H1 (cell line): ENCODE measurements at regions not wholly inside any gene's neighbourhood (a gene's known extent, or its start where the extent isn't known, plus 50 kb on each side); places are given as distances from the start of the nearest gene placed in this dataset.

Experiments used
- CTCF ChIA-PET: fragments of 300-600 bp; sonication (Branson Sonifier 250); formaldehyde crosslinking; loops from one replicate; lab custom pipeline; 2021; ENCODE audit not compliant: partially characterized antibody; lab: Charles Lee
- POLR2A ChIA-PET: fragments of 300-600 bp; sonication (Branson Sonifier 250); formaldehyde crosslinking; loops from one replicate; lab custom pipeline; 2021; ENCODE audit warnings: inconsistent platforms; ENCODE audit not compliant: partially characterized antibody; lab: Charles Lee
- DNase-seq, 2 experiments: peaks; one replicate each; pipeline versions ENCODE4 v3.0.0 to v3.0.0-alpha.2; 2010 to 2022; ENCODE audit warnings: low spot score in 2 of 2, low read depth in 1 of 2, mixed read lengths in 1 of 2
- FAIRE-seq: peaks from 2 replicates; lab custom pipeline; 2011; peaks lifted over from hg19 to GRCh38; lab: Jason Lieb, UNC
- H2AFZ ChIP-seq: 2 replicates; pipeline ENCODE4 v1.8.1; 2012; ENCODE audit warnings: low read length, inconsistent platforms
- H2AK5ac ChIP-seq: 2 replicates; pipeline ENCODE4 v1.6.1; 2013; ENCODE audit warnings: low read depth, low read length
- H2BK120ac ChIP-seq: replicated peaks from 2 replicates; pipeline ENCODE3; 2013; ENCODE audit warnings: low read depth, low read length, inconsistent platforms
- H2BK12ac ChIP-seq: 2 replicates; pipeline ENCODE4 v1.6.1; 2013; ENCODE audit warnings: low read depth, low read length
- H2BK15ac ChIP-seq: 2 replicates; pipeline ENCODE4 v1.6.1; 2013; ENCODE audit warnings: low read length
- H2BK20ac ChIP-seq: 2 replicates; pipeline ENCODE4 v1.6.1; 2013; ENCODE audit warnings: low read length
- H2BK5ac ChIP-seq: 2 replicates; pipeline ENCODE4 v1.6.1; 2013; ENCODE audit warnings: low read depth, low read length
- H3K14ac ChIP-seq: 2 replicates; pipeline ENCODE4 v1.6.1; 2013; ENCODE audit warnings: inconsistent platforms; ENCODE audit not compliant: insufficient read length
- H3K18ac ChIP-seq: 2 replicates; pipeline ENCODE4 v1.6.1; 2013; ENCODE audit warnings: low read length; ENCODE audit errors: extremely low read depth
- H3K23ac ChIP-seq: 2 replicates; pipeline ENCODE4 v1.6.1; 2013; ENCODE audit warnings: inconsistent platforms; ENCODE audit not compliant: insufficient read length
- H3K23me2 ChIP-seq: 2 replicates; pipeline ENCODE4 v1.6.1; 2013; ENCODE audit warnings: low read depth, low read length
- H3K27ac ChIP-seq: 2 replicates; pipeline ENCODE4 v1.6.1; 2011; ENCODE audit warnings: low read depth, low read length, inconsistent platforms
- H3K27me3 ChIP-seq, 4 experiments: replicated peaks in 1 of 4; 1 replicate in 1 of 4; 2 replicates in 3 of 4; pipeline versions ENCODE4 v1.6.1 to v1.8.1; 2011 to 2013; ENCODE audit warnings: low read length in 3 of 4, mild to moderate bottlenecking in 3 of 4, inconsistent platforms in 2 of 4, mixed read lengths in 2 of 4, moderate library complexity in 1 of 4; ENCODE audit not compliant: control insufficient read depth in 3 of 4, insufficient read depth in 3 of 4; ENCODE audit errors: extremely low read depth in 1 of 4
- H3K36me3 ChIP-seq, 4 experiments: 2 replicates each; pipeline versions ENCODE4 v1.6.1 to v1.8.1; 2011 to 2013; ENCODE audit warnings: mild to moderate bottlenecking in 4 of 4, low read length in 3 of 4, moderate library complexity in 2 of 4, control low read depth in 1 of 4, inconsistent platforms in 1 of 4; ENCODE audit not compliant: insufficient read depth in 4 of 4, control insufficient read depth in 2 of 4
- H3K4ac ChIP-seq: replicated peaks from 2 replicates; pipeline ENCODE3; 2013; ENCODE audit warnings: low read length, low read depth, mixed read lengths, inconsistent platforms; ENCODE audit not compliant: insufficient read length
- H3K4me1 ChIP-seq, 4 experiments: replicated peaks in 1 of 4; 1 replicate in 1 of 4; 2 replicates in 3 of 4; pipeline versions ENCODE4 v1.6.1 to v1.8.1; 2011 to 2013; ENCODE audit warnings: low read length in 3 of 4, inconsistent platforms in 2 of 4, mixed read lengths in 1 of 4; ENCODE audit not compliant: insufficient read depth in 4 of 4, control insufficient read depth in 3 of 4
- H3K4me2 ChIP-seq, 2 experiments: 2 replicates each; pipeline versions ENCODE4 v1.6.1 to v1.8.1; 2011 to 2013; ENCODE audit warnings: low read depth in 2 of 2, low read length in 2 of 2, control low read depth in 1 of 2, inconsistent platforms in 1 of 2, mild to moderate bottlenecking in 1 of 2; ENCODE audit not compliant: insufficient read depth in 1 of 2
- H3K4me3 ChIP-seq, 4 experiments: fragments of 200-600, 300-600 bp in 1 of 4; sonication (generic), shearing (Covaris generic), sonication (Bioruptor Twin) in 1 of 4; 2 replicates each; pipeline versions ENCODE4 v1.5.1 to v1.8.1; 2011 to 2016; ENCODE audit warnings: low read length in 4 of 4, low read depth in 3 of 4, control low read depth in 2 of 4, inconsistent platforms in 2 of 4, mild to moderate bottlenecking in 2 of 4, mixed read lengths in 1 of 4, moderate library complexity in 1 of 4; ENCODE audit not compliant: insufficient read depth in 2 of 4; ENCODE audit errors: extremely low read depth in 1 of 4
- H3K56ac ChIP-seq: replicated peaks from 2 replicates; pipeline ENCODE3; 2013; ENCODE audit warnings: low read depth, mild to moderate bottlenecking, mixed read lengths, low read length, inconsistent platforms; ENCODE audit not compliant: insufficient read length
- H3K79me1 ChIP-seq: 2 replicates; pipeline ENCODE4 v1.6.1; 2013; ENCODE audit warnings: low read depth, low read length, control low read depth
- H3K79me2 ChIP-seq, 2 experiments: 2 replicates each; pipeline versions ENCODE4 v1.6.1 to v1.8.1; 2012 to 2013; ENCODE audit warnings: low read length in 2 of 2, mild to moderate bottlenecking in 2 of 2, inconsistent platforms in 1 of 2; ENCODE audit not compliant: insufficient read depth in 2 of 2, control insufficient read depth in 1 of 2
- H3K9ac ChIP-seq, 4 experiments: replicated peaks in 1 of 4; 1 replicate in 1 of 4; 2 replicates in 3 of 4; pipeline versions ENCODE4 v1.6.1 to v1.8.1; 2011 to 2013; ENCODE audit warnings: low read depth in 3 of 4, low read length in 3 of 4, control low read depth in 2 of 4, mild to moderate bottlenecking in 2 of 4, moderate library complexity in 2 of 4, inconsistent platforms in 1 of 4; ENCODE audit errors: extremely low read depth in 1 of 4
- H3K9me3 ChIP-seq, 2 experiments: 2 replicates each; pipeline versions ENCODE4 v1.6.1 to v1.8.1; 2012 to 2013; ENCODE audit warnings: mild to moderate bottlenecking in 2 of 2, moderate library complexity in 2 of 2, control low read depth in 1 of 2, inconsistent platforms in 1 of 2, low read depth in 1 of 2, low read length in 1 of 2, mixed read lengths in 1 of 2; ENCODE audit not compliant: insufficient read depth in 2 of 2
- H4K20me1 ChIP-seq, 2 experiments: replicated peaks in 1 of 2; 2 replicates each; pipeline versions ENCODE3 to v1.8.1; 2011 to 2013; ENCODE audit warnings: inconsistent platforms in 2 of 2, low read length in 2 of 2, mild to moderate bottlenecking in 1 of 2; ENCODE audit not compliant: insufficient read depth in 2 of 2, control insufficient read depth in 1 of 2
- H4K5ac ChIP-seq: 2 replicates; pipeline ENCODE4 v1.6.1; 2013; ENCODE audit warnings: low read length, low read depth, mixed read lengths, inconsistent platforms; ENCODE audit not compliant: insufficient read length
- H4K8ac ChIP-seq: 2 replicates; pipeline ENCODE4 v1.8.0; 2013; ENCODE audit warnings: mild to moderate bottlenecking, moderate library complexity, low read length, inconsistent platforms; ENCODE audit not compliant: insufficient read depth; ENCODE audit errors: extremely low read depth
- H4K91ac ChIP-seq: replicated peaks from 2 replicates; pipeline ENCODE3; 2013; ENCODE audit warnings: low read length, mixed read lengths, inconsistent platforms; ENCODE audit not compliant: insufficient read length
- BRCA1 ChIP-seq: IDR thresholded peaks from 2 replicates; pipeline ENCODE4 v1.6.1; 2012; ENCODE audit warnings: low read depth, low read length, improper control_type of control experiment
- CBX8 ChIP-seq: fragments of 300-800, 300-1000 bp; sonication (generic); IDR thresholded peaks from 2 replicates; pipeline ENCODE4 v1.7.1; 2016; ENCODE audit warnings: low read depth, low read length, borderline replicate concordance
- GTF2F1 ChIP-seq: IDR thresholded peaks from 2 replicates; pipeline ENCODE4 v1.6.1; 2012; ENCODE audit warnings: low read depth, low read length, improper control_type of control experiment, borderline replicate concordance
- KDM5A ChIP-seq: fragments of 200-600 bp; IDR thresholded peaks from 2 replicates; pipeline ENCODE4 v1.7.1; 2012; ENCODE audit warnings: mild to moderate bottlenecking, low read length, inconsistent platforms, mixed read lengths
- RAD21 ChIP-seq, 2 experiments: IDR thresholded peaks in 1 of 2; conservative IDR thresholded peaks in 1 of 2; 2 replicates each; pipeline ENCODE4 v1.6.1; 2011; ENCODE audit warnings: low read depth in 2 of 2, low read length in 2 of 2, improper control_type of control experiment in 1 of 2, inconsistent platforms in 1 of 2, mild to moderate bottlenecking in 1 of 2, moderate library complexity in 1 of 2
- RBBP5 ChIP-seq: IDR thresholded peaks from 2 replicates; pipeline ENCODE4 v1.7.1; 2012; ENCODE audit warnings: low read depth, mild to moderate bottlenecking, inconsistent platforms, low read length, moderate library complexity, borderline replicate concordance
- RFX5 ChIP-seq: IDR thresholded peaks from 2 replicates; pipeline ENCODE4 v1.6.1; 2011; ENCODE audit warnings: low read depth, low read length, improper control_type of control experiment, borderline replicate concordance
- SIX5 ChIP-seq: IDR thresholded peaks from 2 replicates; pipeline ENCODE4 v1.6.1; 2011; ENCODE audit warnings: mild to moderate bottlenecking, low read depth, low read length
- WGBS, 2 experiments: shearing (Covaris generic) in 1 of 2; methylation state at CpG; one replicate each; pipeline versions ENCODE4 v1.1.6 to v1.1.7; 2013 to 2015; ENCODE audit warnings: low lambda C conversion rate in 2 of 2, mixed read lengths in 2 of 2, inconsistent platforms in 1 of 2, low coverage in 1 of 2, missing lambda C conversion rate in 1 of 2; ENCODE audit not compliant: insufficient replicate concordance in 2 of 2, insufficient coverage in 1 of 2, insufficient read length in 1 of 2; ENCODE audit errors: extremely low coverage in 1 of 2, missing lambda C conversion rate in 1 of 2; 5-methylcytosine and 5-hydroxymethylcytosine counted together
- TF ChIP-seq, protein P1 (sequence below): IDR thresholded peaks from 2 replicates; pipeline ENCODE4 v1.6.1; 2012; ENCODE audit warnings: inconsistent platforms

DNA sequence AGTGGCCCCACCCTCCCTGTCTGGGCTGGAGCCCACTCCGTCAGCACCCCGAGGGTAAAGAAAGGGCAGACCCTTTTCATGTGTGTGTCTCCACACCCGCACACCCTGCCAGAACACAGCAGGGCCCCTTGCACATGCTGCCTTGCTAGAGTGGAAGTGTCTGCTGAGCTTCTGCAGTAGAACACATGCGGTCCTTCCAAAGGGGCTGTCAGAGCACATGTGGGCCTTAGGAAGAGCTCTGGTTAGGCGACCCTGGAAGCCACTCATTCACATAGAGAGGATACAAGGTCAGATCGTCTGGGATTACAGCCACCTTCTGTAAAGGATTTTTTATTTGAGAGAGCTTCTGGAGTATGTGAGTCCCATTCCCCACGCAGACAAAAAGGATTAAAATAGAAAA, 613.2 kb upstream of the RAB6C start:
- H3K79me1 ChIP-seq, result no peaks in the 10 kb centered on the region
- no peak for DNase-seq
- H3K9ac ChIP-seq, result no peak overlapping the region
- no peak overlapping the region for H2BK12ac ChIP-seq
- no peaks in the 10 kb centered on the region for H4K20me1 ChIP-seq
- H3K14ac ChIP-seq, result no peak overlapping the region
- H2BK120ac ChIP-seq, result no peak overlapping the region
- H3K36me3 ChIP-seq, result no peaks in the 10 kb centered on the region
- no peak overlapping the region for H2AK5ac ChIP-seq
- H3K79me2 ChIP-seq, result no peaks in the 10 kb centered on the region
- no peak for FAIRE-seq
- H4K5ac ChIP-seq, result no peak overlapping the region
- no peaks in the 10 kb centered on the region for H3K23me2 ChIP-seq
- H4K8ac ChIP-seq, result no peak overlapping the region
- H3K4me3 ChIP-seq, result no peak overlapping the region
- POLR2A ChIA-PET, result no interaction called here
- H2BK5ac ChIP-seq, result no peak overlapping the region
- no peak overlapping the region for H3K18ac ChIP-seq
- no peak overlapping the region for H3K23ac ChIP-seq
- 94% methylated on average over 7 of the region's 7 CpGs; no CpG with 5 or more reads in 1 of the 2 experiments for WGBS, 2 experiments
- H3K4me1 ChIP-seq, result no peaks in the 10 kb centered on the region
- CTCF ChIA-PET, result interaction anchor here (1.0 to 1.6 kb wide), 3 partner anchors 10 to 403 kb away, joined by 3 to 6 read pairs (median 4); no protein-coding TSS in a partner anchor
- H3K9me3 ChIP-seq, result no peaks in the 10 kb centered on the region
- H3K27ac ChIP-seq, result no peak overlapping the region
- no peak overlapping the region for H4K91ac ChIP-seq
- no peak overlapping the region for H3K4me2 ChIP-seq
- H2BK15ac ChIP-seq, result no peak overlapping the region
- no peaks in the 10 kb centered on the region for H3K27me3 ChIP-seq
- H3K4ac ChIP-seq, result no peak overlapping the region
- no peak overlapping the region for H3K56ac ChIP-seq
- no peak overlapping the region for H2BK20ac ChIP-seq
- no peak overlapping the region for H2AFZ ChIP-seq
- TF ChIP-seq, protein P1, sequence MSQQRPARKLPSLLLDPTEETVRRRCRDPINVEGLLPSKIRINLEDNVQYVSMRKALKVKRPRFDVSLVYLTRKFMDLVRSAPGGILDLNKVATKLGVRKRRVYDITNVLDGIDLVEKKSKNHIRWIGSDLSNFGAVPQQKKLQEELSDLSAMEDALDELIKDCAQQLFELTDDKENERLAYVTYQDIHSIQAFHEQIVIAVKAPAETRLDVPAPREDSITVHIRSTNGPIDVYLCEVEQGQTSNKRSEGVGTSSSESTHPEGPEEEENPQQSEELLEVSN, result no peak
- TF ChIP-seq SIX5, result no peak
- no peak for TF ChIP-seq GTF2F1
- no peak for TF ChIP-seq CBX8
- TF ChIP-seq BRCA1, result no peak
- TF ChIP-seq RFX5, result no peak
- no peak for TF ChIP-seq KDM5A
- no peak for TF ChIP-seq RBBP5
- TF ChIP-seq RAD21 (IDR thresholded peaks at IDR 0.05 in 1 of 2, conservative IDR thresholded peaks at IDR 0.05 in 1 of 2; ENCODE audit: low read depth in 2 of 2, low read length in 2 of 2), result no peak
